GM12892 (cell line): ENCODE measurements at regions not wholly inside any gene's neighbourhood (a gene's known extent, or its start where the extent isn't known, plus 50 kb on each side); places are given as distances from the start of the nearest gene placed in this dataset.

ENCODE experiments used
- POLR2A ChIP-seq: IDR thresholded peaks from 2 replicates; pipeline ENCODE4 v1.6.1; 2011; ENCODE audit warnings: low read depth, low read length, control low read depth
- POLR2AphosphoS5 ChIP-seq: IDR thresholded peaks from 2 replicates; pipeline ENCODE4 v1.6.1; 2011; ENCODE audit warnings: low read depth, low read length, control low read depth

DNA sequence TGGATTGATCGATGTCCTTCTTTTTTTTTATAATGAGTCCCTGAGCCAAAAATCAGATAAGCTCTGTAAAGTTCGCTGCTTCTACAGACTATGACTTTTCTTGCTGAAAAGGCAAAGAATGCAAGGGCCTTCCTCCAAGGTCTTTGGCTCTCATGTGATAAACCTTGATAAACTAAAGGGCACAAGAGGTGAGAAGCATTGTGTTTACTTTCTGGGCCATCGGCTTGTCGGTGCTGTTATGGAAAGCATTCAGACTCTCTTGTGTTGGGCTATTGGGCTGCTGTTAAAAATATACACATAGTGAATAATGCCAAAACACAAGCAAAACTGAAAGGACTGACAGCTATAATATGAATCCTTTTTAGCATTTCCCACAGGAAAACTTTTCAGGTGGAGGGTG lies 472.4 kb upstream of the SPHKAP start:
- TF ChIP-seq POLR2A (no peak), POLR2AphosphoS5 (no peak)
